ENCODE measurements at regions not wholly inside any gene's neighbourhood (a gene's known extent, or its start where the extent isn't known, plus 50 kb on each side); places are given as distances from the start of the nearest gene placed in this dataset.

DNA sequence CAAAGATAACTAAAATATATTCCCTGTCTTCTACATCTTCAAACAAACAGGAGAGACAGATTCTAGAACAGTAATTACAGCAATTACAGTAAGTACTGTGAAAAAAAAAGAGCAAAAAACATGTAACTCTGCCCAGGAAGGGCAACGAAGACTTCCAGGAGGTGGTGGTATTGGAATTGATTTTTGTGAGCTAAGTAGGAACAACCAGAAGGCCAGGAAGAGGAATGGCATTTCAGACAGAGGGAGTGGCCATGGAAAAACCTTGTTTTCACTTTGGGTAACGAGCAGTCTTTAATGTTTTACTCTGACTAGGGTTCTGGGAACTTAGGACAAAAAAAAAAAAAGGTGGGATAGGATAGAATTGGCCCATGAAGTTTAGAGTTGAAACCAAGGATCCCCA is 196.3 kb upstream of the PLEKHG7 start:
- TF ChIP-seq, protein P1, sequence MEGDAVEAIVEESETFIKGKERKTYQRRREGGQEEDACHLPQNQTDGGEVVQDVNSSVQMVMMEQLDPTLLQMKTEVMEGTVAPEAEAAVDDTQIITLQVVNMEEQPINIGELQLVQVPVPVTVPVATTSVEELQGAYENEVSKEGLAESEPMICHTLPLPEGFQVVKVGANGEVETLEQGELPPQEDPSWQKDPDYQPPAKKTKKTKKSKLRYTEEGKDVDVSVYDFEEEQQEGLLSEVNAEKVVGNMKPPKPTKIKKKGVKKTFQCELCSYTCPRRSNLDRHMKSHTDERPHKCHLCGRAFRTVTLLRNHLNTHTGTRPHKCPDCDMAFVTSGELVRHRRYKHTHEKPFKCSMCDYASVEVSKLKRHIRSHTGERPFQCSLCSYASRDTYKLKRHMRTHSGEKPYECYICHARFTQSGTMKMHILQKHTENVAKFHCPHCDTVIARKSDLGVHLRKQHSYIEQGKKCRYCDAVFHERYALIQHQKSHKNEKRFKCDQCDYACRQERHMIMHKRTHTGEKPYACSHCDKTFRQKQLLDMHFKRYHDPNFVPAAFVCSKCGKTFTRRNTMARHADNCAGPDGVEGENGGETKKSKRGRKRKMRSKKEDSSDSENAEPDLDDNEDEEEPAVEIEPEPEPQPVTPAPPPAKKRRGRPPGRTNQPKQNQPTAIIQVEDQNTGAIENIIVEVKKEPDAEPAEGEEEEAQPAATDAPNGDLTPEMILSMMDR (IDR thresholded peaks at IDR 0.05; ENCODE audit: low read length) = no peak
- no peak for TF ChIP-seq EZH2 (optimal IDR thresholded peaks at IDR 0.05; ENCODE audit: low read depth, low read length)
